Hepatocyte (in vitro differentiated cells): ENCODE measurements at regions not wholly inside any gene's neighbourhood (a gene's known extent, or its start where the extent isn't known, plus 50 kb on each side); places are given as distances from the start of the nearest gene placed in this dataset.

Experiments used
- DNase-seq: peaks from one replicate; pipeline ENCODE4 v3.0.0-alpha.2; 2016; ENCODE audit warnings: low spot score
- H2AFZ ChIP-seq: fragments of 200-600 bp; sonication (generic); 2 replicates; pipeline ENCODE4 v1.6.0; 2016; ENCODE audit warnings: antibody characterized with exemption, mild to moderate bottlenecking
- H3K27ac ChIP-seq: fragments of 200-600 bp; sonication (generic); 2 replicates; pipeline ENCODE4 v1.5.1; 2016; ENCODE audit warnings: mild to moderate bottlenecking
- H3K27me3 ChIP-seq: fragments of 200-600 bp; sonication (generic); 2 replicates; pipeline ENCODE4 v1.6.1; 2016
- H3K36me3 ChIP-seq: fragments of 200-600 bp; sonication (generic); replicated peaks from 2 replicates; pipeline ENCODE4 v1.5.1; 2016; ENCODE audit warnings: low read depth; ENCODE audit not compliant: insufficient read depth
- H3K4me1 ChIP-seq: fragments of 200-600 bp; sonication (generic); 2 replicates; pipeline ENCODE4 v1.5.1; 2016; ENCODE audit warnings: mild to moderate bottlenecking, moderate library complexity; ENCODE audit not compliant: insufficient read depth
- H3K4me2 ChIP-seq: fragments of 200-600 bp; sonication (generic); 2 replicates; pipeline ENCODE4 v1.6.0; 2016
- H3K4me3 ChIP-seq: fragments of 200-600 bp; sonication (generic); 2 replicates; pipeline ENCODE4 v1.5.1; 2016; ENCODE audit warnings: mild to moderate bottlenecking
- H3K79me2 ChIP-seq: fragments of 200-600 bp; sonication (generic); 2 replicates; pipeline ENCODE4 v1.6.0; 2017; ENCODE audit warnings: mild to moderate bottlenecking
- H3K9me2 ChIP-seq: fragments of 200-600 bp; sonication (generic); replicated peaks from 2 replicates; pipeline ENCODE4 v1.6.0; 2017; ENCODE audit warnings: mild to moderate bottlenecking; ENCODE audit not compliant: insufficient read depth
- H3K9me3 ChIP-seq: fragments of 200-600 bp; sonication (generic); 2 replicates; pipeline ENCODE4 v1.5.1; 2016; ENCODE audit warnings: low read depth, mild to moderate bottlenecking
- H4K20me1 ChIP-seq: fragments of 200-600 bp; sonication (generic); 2 replicates; pipeline ENCODE4 v1.6.0; 2016; ENCODE audit warnings: mild to moderate bottlenecking; ENCODE audit not compliant: insufficient read depth, poor library complexity, severe bottlenecking
- CTCF ChIP-seq: fragments of 200-600 bp; sonication (generic); IDR thresholded peaks from 2 replicates; pipeline ENCODE4 v1.5.1; 2016; ENCODE audit warnings: antibody characterized with exemption, mild to moderate bottlenecking; ENCODE audit not compliant: poor library complexity
- EZH2 ChIP-seq: fragments of 200-600 bp; sonication (generic); IDR thresholded peaks from 2 replicates; pipeline ENCODE4 v1.6.1; 2016; ENCODE audit warnings: antibody characterized with exemption, mild to moderate bottlenecking, borderline replicate concordance
- EZH2phosphoT487 ChIP-seq: fragments of 200-600 bp; sonication (generic); IDR thresholded peaks from one replicate; pipeline ENCODE4 v1.6.1; 2018; ENCODE audit warnings: antibody characterized with exemption, mild to moderate bottlenecking, low read depth, moderate library complexity; ENCODE audit not compliant: unreplicated experiment, severe bottlenecking
- WGBS: methylation state at CpG from one replicate; pipeline ENCODE4 v1.1.6; 2016; ENCODE audit warnings: low lambda C conversion rate; ENCODE audit errors: missing lambda C conversion rate; 5-methylcytosine and 5-hydroxymethylcytosine counted together

GRCh38 chr18:39238981-39239660 lies 1673.5 kb upstream of the CELF4 start:
- no peak overlapping the region for H3K4me3 ChIP-seq
- TF ChIP-seq CTCF (no peak), EZH2 (no peak), EZH2phosphoT487 (no peak)
- no peak overlapping the region for H2AFZ ChIP-seq
- H3K9me2 ChIP-seq = no peaks in the 10 kb centered on the region
- no peak overlapping the region for H3K4me2 ChIP-seq
- no peaks in the 10 kb centered on the region for H3K4me1 ChIP-seq
- no peaks in the 10 kb centered on the region for H3K79me2 ChIP-seq
- no peaks in the 10 kb centered on the region for H3K9me3 ChIP-seq
- no peaks in the 10 kb centered on the region for H3K27me3 ChIP-seq
- no peak overlapping the region for H3K27ac ChIP-seq
- DNase-seq = no peak
- no peaks in the 10 kb centered on the region for H4K20me1 ChIP-seq
- WGBS = 88% methylated on average over 5 of the region's 5 CpGs
- H3K36me3 ChIP-seq = no peaks in the 10 kb centered on the region

GRCh38 chr18:39235118-39235719 lies 1669.6 kb upstream of the CELF4 start:
- Histone ChIP-seq H3K9me3 (no peaks in the 10 kb centered on the region), H4K20me1 (no peaks in the 10 kb centered on the region), H3K4me3 (no peak overlapping the region), H3K4me1 (no peaks in the 10 kb centered on the region), H2AFZ (no peak overlapping the region), H3K27me3 (no peaks in the 10 kb centered on the region), H3K79me2 (no peaks in the 10 kb centered on the region), H3K27ac (no peak overlapping the region), H3K36me3 (no peaks in the 10 kb centered on the region), H3K9me2 (no peaks in the 10 kb centered on the region), H3K4me2 (no peak overlapping the region)
- WGBS = 93% methylated on average over 17 of the region's 19 CpGs
- DNase-seq = no peak
- TF ChIP-seq EZH2phosphoT487 (no peak), CTCF (no peak), EZH2 (no peak)

- TF ChIP-seq CTCF (no peak), EZH2phosphoT487 (no peak), EZH2 (no peak)
Observed at GRCh38 chr18:39232937-39233336, 1667.3 kb upstream of the CELF4 start.

More at GRCh38 chr18:39232937-39233336, 1667.3 kb upstream of the CELF4 start:
- no peaks in the 10 kb centered on the region for H3K79me2 ChIP-seq
- no peaks in the 10 kb centered on the region for H3K9me3 ChIP-seq
- no peaks in the 10 kb centered on the region for H3K4me1 ChIP-seq
- H3K27me3 ChIP-seq = no peaks in the 10 kb centered on the region
- H3K4me3 ChIP-seq = no peak overlapping the region
- 89% methylated on average over 8 of the region's 8 CpGs for WGBS
- no peak for DNase-seq
- no peak overlapping the region for H2AFZ ChIP-seq
- H3K27ac ChIP-seq = no peak overlapping the region
- H3K9me2 ChIP-seq = no peaks in the 10 kb centered on the region
- H3K4me2 ChIP-seq = no peak overlapping the region
- H3K36me3 ChIP-seq = no peaks in the 10 kb centered on the region
- H4K20me1 ChIP-seq = no peaks in the 10 kb centered on the region
